ENCODE measurements at regions not wholly inside any gene's neighbourhood (a gene's known extent, or its start where the extent isn't known, plus 50 kb on each side); places are given as distances from the start of the nearest gene placed in this dataset.

DNA sequence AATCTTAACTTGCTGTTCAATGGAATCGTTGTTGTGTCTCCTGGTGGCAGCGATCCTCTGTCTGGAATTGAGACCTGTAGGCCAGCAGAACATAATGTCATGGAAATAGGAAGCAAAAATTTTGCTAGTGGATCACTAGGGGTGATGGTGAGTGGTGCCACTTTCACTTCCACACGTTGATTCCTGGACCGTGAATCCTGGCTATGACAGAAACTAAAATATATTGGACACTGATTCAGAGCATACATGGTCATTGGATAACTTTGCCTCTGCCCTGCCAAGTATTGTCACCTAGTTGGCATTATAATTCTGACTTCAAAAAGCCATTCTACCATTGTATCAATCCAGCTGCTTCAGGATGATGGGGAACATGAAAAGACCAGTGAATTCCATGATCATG lies 353.2 kb downstream of the IRX1 start (continued):
- TF ChIP-seq, protein P1, sequence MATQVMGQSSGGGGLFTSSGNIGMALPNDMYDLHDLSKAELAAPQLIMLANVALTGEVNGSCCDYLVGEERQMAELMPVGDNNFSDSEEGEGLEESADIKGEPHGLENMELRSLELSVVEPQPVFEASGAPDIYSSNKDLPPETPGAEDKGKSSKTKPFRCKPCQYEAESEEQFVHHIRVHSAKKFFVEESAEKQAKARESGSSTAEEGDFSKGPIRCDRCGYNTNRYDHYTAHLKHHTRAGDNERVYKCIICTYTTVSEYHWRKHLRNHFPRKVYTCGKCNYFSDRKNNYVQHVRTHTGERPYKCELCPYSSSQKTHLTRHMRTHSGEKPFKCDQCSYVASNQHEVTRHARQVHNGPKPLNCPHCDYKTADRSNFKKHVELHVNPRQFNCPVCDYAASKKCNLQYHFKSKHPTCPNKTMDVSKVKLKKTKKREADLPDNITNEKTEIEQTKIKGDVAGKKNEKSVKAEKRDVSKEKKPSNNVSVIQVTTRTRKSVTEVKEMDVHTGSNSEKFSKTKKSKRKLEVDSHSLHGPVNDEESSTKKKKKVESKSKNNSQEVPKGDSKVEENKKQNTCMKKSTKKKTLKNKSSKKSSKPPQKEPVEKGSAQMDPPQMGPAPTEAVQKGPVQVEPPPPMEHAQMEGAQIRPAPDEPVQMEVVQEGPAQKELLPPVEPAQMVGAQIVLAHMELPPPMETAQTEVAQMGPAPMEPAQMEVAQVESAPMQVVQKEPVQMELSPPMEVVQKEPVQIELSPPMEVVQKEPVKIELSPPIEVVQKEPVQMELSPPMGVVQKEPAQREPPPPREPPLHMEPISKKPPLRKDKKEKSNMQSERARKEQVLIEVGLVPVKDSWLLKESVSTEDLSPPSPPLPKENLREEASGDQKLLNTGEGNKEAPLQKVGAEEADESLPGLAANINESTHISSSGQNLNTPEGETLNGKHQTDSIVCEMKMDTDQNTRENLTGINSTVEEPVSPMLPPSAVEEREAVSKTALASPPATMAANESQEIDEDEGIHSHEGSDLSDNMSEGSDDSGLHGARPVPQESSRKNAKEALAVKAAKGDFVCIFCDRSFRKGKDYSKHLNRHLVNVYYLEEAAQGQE (IDR thresholded peaks at IDR 0.05; ENCODE audit: unreplicated experiment), result no peak
- TF ChIP-seq, protein P2, sequence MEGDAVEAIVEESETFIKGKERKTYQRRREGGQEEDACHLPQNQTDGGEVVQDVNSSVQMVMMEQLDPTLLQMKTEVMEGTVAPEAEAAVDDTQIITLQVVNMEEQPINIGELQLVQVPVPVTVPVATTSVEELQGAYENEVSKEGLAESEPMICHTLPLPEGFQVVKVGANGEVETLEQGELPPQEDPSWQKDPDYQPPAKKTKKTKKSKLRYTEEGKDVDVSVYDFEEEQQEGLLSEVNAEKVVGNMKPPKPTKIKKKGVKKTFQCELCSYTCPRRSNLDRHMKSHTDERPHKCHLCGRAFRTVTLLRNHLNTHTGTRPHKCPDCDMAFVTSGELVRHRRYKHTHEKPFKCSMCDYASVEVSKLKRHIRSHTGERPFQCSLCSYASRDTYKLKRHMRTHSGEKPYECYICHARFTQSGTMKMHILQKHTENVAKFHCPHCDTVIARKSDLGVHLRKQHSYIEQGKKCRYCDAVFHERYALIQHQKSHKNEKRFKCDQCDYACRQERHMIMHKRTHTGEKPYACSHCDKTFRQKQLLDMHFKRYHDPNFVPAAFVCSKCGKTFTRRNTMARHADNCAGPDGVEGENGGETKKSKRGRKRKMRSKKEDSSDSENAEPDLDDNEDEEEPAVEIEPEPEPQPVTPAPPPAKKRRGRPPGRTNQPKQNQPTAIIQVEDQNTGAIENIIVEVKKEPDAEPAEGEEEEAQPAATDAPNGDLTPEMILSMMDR (conservative IDR thresholded peaks at IDR 0.05; ENCODE audit: low read depth in 2 of 2), result no peak
- TF ChIP-seq, protein P3, sequence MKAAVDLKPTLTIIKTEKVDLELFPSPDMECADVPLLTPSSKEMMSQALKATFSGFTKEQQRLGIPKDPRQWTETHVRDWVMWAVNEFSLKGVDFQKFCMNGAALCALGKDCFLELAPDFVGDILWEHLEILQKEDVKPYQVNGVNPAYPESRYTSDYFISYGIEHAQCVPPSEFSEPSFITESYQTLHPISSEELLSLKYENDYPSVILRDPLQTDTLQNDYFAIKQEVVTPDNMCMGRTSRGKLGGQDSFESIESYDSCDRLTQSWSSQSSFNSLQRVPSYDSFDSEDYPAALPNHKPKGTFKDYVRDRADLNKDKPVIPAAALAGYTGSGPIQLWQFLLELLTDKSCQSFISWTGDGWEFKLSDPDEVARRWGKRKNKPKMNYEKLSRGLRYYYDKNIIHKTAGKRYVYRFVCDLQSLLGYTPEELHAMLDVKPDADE (IDR thresholded peaks at IDR 0.05), result no peak
- TF ChIP-seq NANOG (IDR thresholded peaks at IDR 0.05; ENCODE audit: borderline replicate concordance) (no peak), POLR2AphosphoS5 (IDR thresholded peaks at IDR 0.05; ENCODE audit: low read depth) (no peak), EZH2 (IDR thresholded peaks at IDR 0.05; ENCODE audit: low read depth, unreplicated experiment) (no peak), ZNF331 (CRISPR knock-in tag; IDR thresholded peaks at IDR 0.05; ENCODE audit: low read depth) (no peak), EZH2phosphoT487 (IDR thresholded peaks at IDR 0.05; ENCODE audit: unreplicated experiment) (no peak)

DNA sequence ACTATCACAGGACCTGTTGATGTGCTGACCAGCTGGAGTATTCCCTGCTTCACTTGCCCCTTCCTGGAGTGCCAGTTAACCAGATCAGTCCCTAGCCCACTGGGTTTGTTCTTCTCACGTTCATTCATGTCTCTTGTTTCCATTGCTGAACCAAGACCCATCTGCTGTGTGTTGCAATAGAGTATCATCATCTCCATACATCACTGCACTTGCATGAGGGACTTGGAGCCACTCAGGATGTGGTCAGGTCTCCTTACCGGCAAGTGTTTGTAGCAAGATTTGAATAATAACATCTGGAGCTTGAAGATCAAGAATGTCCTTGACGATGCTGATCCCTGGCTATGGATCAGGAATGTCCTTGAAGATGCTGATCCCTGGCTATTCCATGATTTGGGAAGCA lies 358.6 kb downstream of the IRX1 start:
- no peaks in the 10 kb centered on the region for H3F3A ChIP-seq (replicated peaks; ENCODE audit: low read depth)
- DNase-seq (ENCODE audit: low spot score), result no peak
- no peak overlapping the region for H3K4me3 Mint-ChIP-seq
- TF ChIP-seq, protein P3 (IDR thresholded peaks at IDR 0.05), result no peak
- TF ChIP-seq JUNB (IDR thresholded peaks at IDR 0.05; ENCODE audit: unreplicated experiment) (no peak), STAT1 (IDR thresholded peaks at IDR 0.05; ENCODE audit: unreplicated experiment) (no peak), NANOG (IDR thresholded peaks at IDR 0.05; ENCODE audit: borderline replicate concordance) (no peak), POLR2AphosphoS5 (IDR thresholded peaks at IDR 0.05; ENCODE audit: low read depth) (no peak)
- TF ChIP-seq, protein P2 (conservative IDR thresholded peaks at IDR 0.05; ENCODE audit: low read depth in 2 of 2), result no peak

More for the DNA sequence above, 358.6 kb downstream of the IRX1 start:
- H3K27me3 Mint-ChIP-seq (ENCODE audit: insufficient read depth, low read depth, poor library complexity), result peaks cover 4% of the 10 kb centered on the region
- Histone ChIP-seq H3K9me2 (ENCODE audit: insufficient read depth) (peaks cover 11% of the 10 kb centered on the region), H3K4me2 (no peak overlapping the region), H3K4me1 (ENCODE audit: insufficient read depth) (no peaks in the 10 kb centered on the region), H3K4me3 (no peak overlapping the region), H3K36me3 (ENCODE audit: insufficient read depth) (no peaks in the 10 kb centered on the region; the same call in 1 of the 2 replicates), H2AFZ (no peak overlapping the region), H4K20me1 (replicated peaks; ENCODE audit: insufficient read depth) (no peaks in the 10 kb centered on the region), H3K27ac (ENCODE audit: low read depth) (no peak overlapping the region), H3K79me2 (replicated peaks; ENCODE audit: insufficient read depth) (no peaks in the 10 kb centered on the region), H3K27me3 (ENCODE audit: insufficient read depth) (no peaks in the 10 kb centered on the region)
- no peak for ATAC-seq
- no peak overlapping the region for H3K27ac Mint-ChIP-seq
- H3K36me3 Mint-ChIP-seq (ENCODE audit: low read depth), result peaks cover 9% of the 10 kb centered on the region; the same call in 2 of the 3 replicates
- H3K4me1 Mint-ChIP-seq, result no peaks in the 10 kb centered on the region
- peaks cover 8% of the 10 kb centered on the region; the same call in 2 of the 3 replicates for H3K9me3 Mint-ChIP-seq

Data from GM23338 (cell line).